Astrocyte (in vitro differentiated cells and primary cell): ENCODE measurements at regions not wholly inside any gene's neighbourhood (a gene's known extent, or its start where the extent isn't known, plus 50 kb on each side); places are given as distances from the start of the nearest gene placed in this dataset.
A peak's percentile ranks its signal among the peaks of the same experiment; 100 is the strongest.

Experiments used
- DNase-seq: peaks from one replicate; pipeline ENCODE4 v3.0.0-alpha.2; 2010; ENCODE audit warnings: low read depth
- FAIRE-seq: peaks from 2 replicates; lab custom pipeline; 2011; peaks lifted over from hg19 to GRCh38; lab: Jason Lieb, UNC
- H2AFZ ChIP-seq: 2 replicates; pipeline ENCODE4 v1.6.0; 2012; ENCODE audit warnings: low read depth, low read length, inconsistent platforms
- H3K27ac ChIP-seq: 2 replicates; pipeline ENCODE4 v1.5.1; 2011; ENCODE audit warnings: low read depth, low read length, inconsistent platforms
- H3K27me3 ChIP-seq: 2 replicates; pipeline ENCODE4 v1.6.0; 2011; ENCODE audit warnings: low read length, inconsistent platforms; ENCODE audit not compliant: insufficient read depth
- H3K36me3 ChIP-seq: 2 replicates; pipeline ENCODE4 v1.5.1; 2011; ENCODE audit warnings: low read length, inconsistent platforms; ENCODE audit not compliant: insufficient read depth
- H3K4me1 ChIP-seq: 2 replicates; pipeline ENCODE4 v1.5.1; 2011; ENCODE audit warnings: low read length, inconsistent platforms; ENCODE audit not compliant: insufficient read depth
- H3K4me2 ChIP-seq: 2 replicates; pipeline ENCODE4 v1.6.0; 2012; ENCODE audit warnings: low read length, inconsistent platforms
- H3K4me3 ChIP-seq: 2 replicates; pipeline ENCODE4 v1.5.1; 2011; ENCODE audit warnings: low read depth, mild to moderate bottlenecking, low read length, inconsistent platforms; ENCODE audit not compliant: insufficient read depth
- H3K79me2 ChIP-seq: 2 replicates; pipeline ENCODE4 v1.6.0; 2012; ENCODE audit warnings: mild to moderate bottlenecking, low read length, inconsistent platforms; ENCODE audit not compliant: insufficient read depth
- H3K9ac ChIP-seq: 2 replicates; pipeline ENCODE4 v1.6.0; 2012; ENCODE audit warnings: mild to moderate bottlenecking, low read length, inconsistent platforms
- H3K9me3 ChIP-seq: 2 replicates; pipeline ENCODE4 v1.5.1; 2012; ENCODE audit warnings: low read depth, mild to moderate bottlenecking, low read length, inconsistent platforms; ENCODE audit not compliant: insufficient read depth
- H4K20me1 ChIP-seq: 2 replicates; pipeline ENCODE4 v1.6.0; 2012; ENCODE audit warnings: low read length, inconsistent platforms; ENCODE audit not compliant: insufficient read depth
- H3K27ac Mint-ChIP-seq: one replicate; pipeline ENCODE4 v1.8.0; 2021; ENCODE audit warnings: mild to moderate bottlenecking, mixed read lengths; ENCODE audit not compliant: unreplicated experiment
- H3K27me3 Mint-ChIP-seq: one replicate; pipeline ENCODE4 v1.8.0; 2021; ENCODE audit warnings: low read depth, mixed read lengths; ENCODE audit not compliant: unreplicated experiment
- H3K36me3 Mint-ChIP-seq: one replicate; pipeline ENCODE4 v1.8.0; 2021; ENCODE audit warnings: low read depth, mixed read lengths; ENCODE audit not compliant: unreplicated experiment
- H3K4me1 Mint-ChIP-seq: one replicate; pipeline ENCODE4 v1.8.0; 2021; ENCODE audit warnings: low read depth, mixed read lengths; ENCODE audit not compliant: unreplicated experiment
- H3K4me3 Mint-ChIP-seq: one replicate; pipeline ENCODE4 v1.8.0; 2021; ENCODE audit warnings: mild to moderate bottlenecking, moderate library complexity, mixed read lengths; ENCODE audit not compliant: unreplicated experiment
- H3K9me3 Mint-ChIP-seq: one replicate; pipeline ENCODE4 v1.8.0; 2021; ENCODE audit warnings: mild to moderate bottlenecking, mixed read lengths; ENCODE audit not compliant: unreplicated experiment
- EZH2 ChIP-seq: IDR thresholded peaks from 2 replicates; pipeline ENCODE4 v1.6.1; 2012; ENCODE audit warnings: mild to moderate bottlenecking, low read length, inconsistent platforms; ENCODE audit not compliant: insufficient read depth
- TF ChIP-seq, protein P1 (sequence below): IDR thresholded peaks from 2 replicates; pipeline ENCODE4 v1.5.1; 2011; ENCODE audit warnings: low read depth, mild to moderate bottlenecking, inconsistent platforms, low read length, moderate library complexity; ENCODE audit not compliant: insufficient read depth

DNA sequence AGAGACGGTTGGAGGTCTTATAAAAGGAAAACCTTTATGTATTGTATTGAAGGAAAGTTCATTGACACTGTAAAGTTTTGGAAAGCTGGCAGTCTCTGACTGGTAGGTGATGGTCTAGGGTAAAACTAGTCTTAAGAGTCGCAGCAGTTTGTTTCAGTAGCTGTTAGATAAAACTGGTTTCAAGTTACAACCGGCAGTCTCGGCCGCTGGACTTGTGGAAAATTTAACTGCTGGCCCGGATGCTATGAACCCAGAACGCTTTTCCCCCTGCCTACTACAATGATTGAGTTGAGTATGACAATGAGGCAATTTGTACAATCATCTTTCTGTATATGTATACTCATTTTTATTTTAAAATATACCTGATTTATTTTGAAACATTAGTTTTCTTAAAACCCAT lies 1426.9 kb downstream of the AACS start:
- Mint-ChIP-seq H3K4me3 (no peak overlapping the region), H3K4me1 (no peaks in the 10 kb centered on the region), H3K36me3 (no peaks in the 10 kb centered on the region), H3K27ac (no peak overlapping the region), H3K9me3 (peaks cover 13% of the 10 kb centered on the region), H3K27me3 (no peaks in the 10 kb centered on the region)
- Histone ChIP-seq H3K9ac (no peak overlapping the region), H3K9me3 (no peaks in the 10 kb centered on the region), H3K79me2 (no peaks in the 10 kb centered on the region), H2AFZ (no peak overlapping the region), H3K36me3 (no peaks in the 10 kb centered on the region), H3K4me1 (peaks cover 9% of the 10 kb centered on the region), H3K4me3 (no peak overlapping the region), H4K20me1 (no peaks in the 10 kb centered on the region), H3K27me3 (no peaks in the 10 kb centered on the region), H3K4me2 (no peak overlapping the region), H3K27ac (no peak overlapping the region)
- TF ChIP-seq, protein P1, sequence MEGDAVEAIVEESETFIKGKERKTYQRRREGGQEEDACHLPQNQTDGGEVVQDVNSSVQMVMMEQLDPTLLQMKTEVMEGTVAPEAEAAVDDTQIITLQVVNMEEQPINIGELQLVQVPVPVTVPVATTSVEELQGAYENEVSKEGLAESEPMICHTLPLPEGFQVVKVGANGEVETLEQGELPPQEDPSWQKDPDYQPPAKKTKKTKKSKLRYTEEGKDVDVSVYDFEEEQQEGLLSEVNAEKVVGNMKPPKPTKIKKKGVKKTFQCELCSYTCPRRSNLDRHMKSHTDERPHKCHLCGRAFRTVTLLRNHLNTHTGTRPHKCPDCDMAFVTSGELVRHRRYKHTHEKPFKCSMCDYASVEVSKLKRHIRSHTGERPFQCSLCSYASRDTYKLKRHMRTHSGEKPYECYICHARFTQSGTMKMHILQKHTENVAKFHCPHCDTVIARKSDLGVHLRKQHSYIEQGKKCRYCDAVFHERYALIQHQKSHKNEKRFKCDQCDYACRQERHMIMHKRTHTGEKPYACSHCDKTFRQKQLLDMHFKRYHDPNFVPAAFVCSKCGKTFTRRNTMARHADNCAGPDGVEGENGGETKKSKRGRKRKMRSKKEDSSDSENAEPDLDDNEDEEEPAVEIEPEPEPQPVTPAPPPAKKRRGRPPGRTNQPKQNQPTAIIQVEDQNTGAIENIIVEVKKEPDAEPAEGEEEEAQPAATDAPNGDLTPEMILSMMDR = no peak
- TF ChIP-seq EZH2 = no peak
- FAIRE-seq (no peak), DNase-seq (no peak)

DNA sequence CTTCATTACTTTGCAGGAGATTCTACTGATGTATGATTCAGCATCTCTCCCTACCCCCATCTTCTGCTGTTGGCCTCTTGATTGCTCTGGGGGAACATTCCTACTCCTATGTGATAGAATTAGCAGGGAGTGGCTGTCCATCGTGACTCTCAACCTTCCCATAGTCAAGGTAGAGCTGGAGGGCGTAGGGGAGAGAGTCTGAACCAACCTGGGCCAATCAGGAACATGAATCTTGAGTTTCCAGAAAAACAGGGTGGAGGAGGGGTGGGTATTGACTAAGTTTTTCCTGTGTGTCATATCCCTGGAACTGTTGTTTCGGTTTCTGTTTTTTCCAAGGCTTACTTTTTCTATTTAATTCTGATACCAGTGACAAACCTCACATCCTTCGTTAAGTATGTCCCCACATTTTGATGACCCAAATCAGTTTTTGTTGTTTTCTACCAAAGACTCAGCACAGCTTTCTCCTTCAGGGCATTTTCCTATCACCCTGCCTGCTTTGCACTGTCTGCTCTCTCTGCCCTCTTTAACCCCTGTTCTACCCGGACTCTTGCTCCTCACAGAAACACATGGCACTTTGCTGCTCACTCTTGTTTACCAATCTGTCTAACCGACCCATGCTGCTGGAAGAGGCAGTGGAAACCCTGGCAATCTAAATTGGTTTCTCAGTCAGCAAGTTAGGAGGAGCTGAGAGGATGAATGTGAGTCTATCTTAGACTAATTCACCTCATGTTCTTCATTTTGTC lies 1428.3 kb downstream of the AACS start:
- Histone ChIP-seq H3K79me2 (no peaks in the 10 kb centered on the region), H3K4me3 (no peak overlapping the region), H3K27me3 (no peaks in the 10 kb centered on the region), H3K4me2 (peak overlapping the region; percentile 70), H2AFZ (peak overlapping the region; percentile 68), H3K36me3 (no peaks in the 10 kb centered on the region), H3K4me1 (peaks cover 9% of the 10 kb centered on the region), H3K27ac (peak overlapping the region; percentile 31), H3K9ac (peak overlapping the region; percentile 6), H4K20me1 (no peaks in the 10 kb centered on the region), H3K9me3 (no peaks in the 10 kb centered on the region)
- DNase-seq (peak; percentile 42), FAIRE-seq (no peak)
- Mint-ChIP-seq H3K4me1 (no peaks in the 10 kb centered on the region), H3K9me3 (peaks cover 13% of the 10 kb centered on the region), H3K27ac (no peak overlapping the region), H3K4me3 (no peak overlapping the region), H3K27me3 (no peaks in the 10 kb centered on the region), H3K36me3 (no peaks in the 10 kb centered on the region)
- TF ChIP-seq EZH2 = no peak
- TF ChIP-seq, protein P1 = no peak

DNA sequence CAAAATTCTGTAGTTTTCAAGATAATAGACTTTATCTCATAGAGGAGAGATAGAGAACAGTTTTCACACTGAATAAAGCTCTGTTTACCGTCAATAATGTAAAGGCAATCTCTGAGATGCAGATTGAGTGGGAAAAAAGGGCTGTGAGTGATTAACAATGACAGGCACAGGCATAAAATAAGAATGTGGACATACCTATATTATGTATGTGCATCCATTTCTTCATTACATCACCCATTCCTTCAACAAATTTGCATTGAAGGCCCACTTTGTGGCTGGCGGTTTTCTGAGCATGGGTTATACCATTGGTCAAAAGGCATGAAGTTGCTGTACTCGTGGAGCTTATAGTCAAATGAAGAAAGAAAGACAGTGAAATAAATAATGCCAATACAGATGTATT lies 1431.0 kb downstream of the AACS start:
- H3K27me3 Mint-ChIP-seq = no peaks in the 10 kb centered on the region
- no peak overlapping the region for H3K4me3 Mint-ChIP-seq
- FAIRE-seq = no peak
- TF ChIP-seq, protein P1 = no peak
- no peak for TF ChIP-seq EZH2
- no peak overlapping the region for H2AFZ ChIP-seq
- H3K4me2 ChIP-seq = no peak overlapping the region
- no peaks in the 10 kb centered on the region for H3K27me3 ChIP-seq
- no peaks in the 10 kb centered on the region for H3K36me3 Mint-ChIP-seq
- H4K20me1 ChIP-seq = no peaks in the 10 kb centered on the region
- H3K36me3 ChIP-seq = no peaks in the 10 kb centered on the region
- H3K4me1 Mint-ChIP-seq = no peaks in the 10 kb centered on the region
- no peaks in the 10 kb centered on the region for H3K79me2 ChIP-seq
- H3K4me1 ChIP-seq = peaks cover 9% of the 10 kb centered on the region
- H3K9ac ChIP-seq = no peak overlapping the region
- H3K27ac Mint-ChIP-seq = no peak overlapping the region
- no peak overlapping the region for H3K27ac ChIP-seq
- H3K9me3 Mint-ChIP-seq = peaks cover 11% of the 10 kb centered on the region
- no peak overlapping the region for H3K4me3 ChIP-seq
- no peaks in the 10 kb centered on the region for H3K9me3 ChIP-seq
- DNase-seq = no peak
